ENCODE measurements at regions not wholly inside any gene's neighbourhood (a gene's known extent, or its start where the extent isn't known, plus 50 kb on each side); places are given as distances from the start of the nearest gene placed in this dataset.
"Not testable (repeated sequence)": the region's sequence is repeated elsewhere in the genome, so short reads cannot be mapped to it uniquely, and the experiment has no call there.

GRCh38 chr5:103866169-103866568, 303.6 kb upstream of the NUDT12 start:
- no peak for DNase-seq (ENCODE audit: low spot score)

- peak; percentile 75 for DNase-seq (ENCODE audit: low spot score)
These were observed 299.8 kb upstream of the NUDT12 start for GRCh38 chr5:103862398-103862797.

GRCh38 chr5:103860327-103860726, 297.7 kb upstream of the NUDT12 start:
- no peak for DNase-seq (ENCODE audit: low spot score)

- not testable (repeated sequence) for DNase-seq (ENCODE audit: low spot score)
These were observed 295.8 kb upstream of the NUDT12 start for GRCh38 chr5:103858367-103858766.

- no peak for DNase-seq (ENCODE audit: low spot score)
These were observed 288.5 kb upstream of the NUDT12 start for GRCh38 chr5:103851091-103851490.

- peak; percentile 93 for DNase-seq (ENCODE audit: low spot score)
These were observed 287.3 kb upstream of the NUDT12 start for GRCh38 chr5:103849934-103850333.

- DNase-seq (ENCODE audit: low spot score) = peak; percentile 54
These were observed 284.5 kb upstream of the NUDT12 start for GRCh38 chr5:103847060-103847459.

GRCh38 chr5:103842936-103843335, 280.3 kb upstream of the NUDT12 start:
- no peak for DNase-seq (ENCODE audit: low spot score)

- DNase-seq (ENCODE audit: low spot score) = no peak
These were observed 278.0 kb upstream of the NUDT12 start for GRCh38 chr5:103840600-103840999.

- DNase-seq (ENCODE audit: low spot score) = no peak
These were observed 271.6 kb upstream of the NUDT12 start for GRCh38 chr5:103834216-103834615.

GRCh38 chr5:103829585-103829984, 267.0 kb upstream of the NUDT12 start:
- no peak for DNase-seq (ENCODE audit: low spot score)

GRCh38 chr5:103827976-103828375, 265.4 kb upstream of the NUDT12 start:
- DNase-seq (ENCODE audit: low spot score) = no peak

- DNase-seq (ENCODE audit: low spot score) = no peak
These were observed 258.8 kb upstream of the NUDT12 start for GRCh38 chr5:103821361-103821760.

- DNase-seq (ENCODE audit: low spot score) = peak; percentile 92
These were observed 246.0 kb upstream of the NUDT12 start for GRCh38 chr5:103808464-103809106.

GRCh38 chr5:103804711-103805110, 242.1 kb upstream of the NUDT12 start:
- DNase-seq (ENCODE audit: low spot score) = peak; percentile 94

GRCh38 chr5:103801681-103802080, 239.1 kb upstream of the NUDT12 start:
- DNase-seq (ENCODE audit: low spot score) = peak; percentile 19

GRCh38 chr5:103800741-103801495, 238.3 kb upstream of the NUDT12 start:
- no peak for DNase-seq (ENCODE audit: low spot score)

GRCh38 chr5:103793595-103794182, 231.1 kb upstream of the NUDT12 start:
- no peak for DNase-seq (ENCODE audit: low spot score)

- no peak for DNase-seq (ENCODE audit: low spot score)
These were observed 223.0 kb upstream of the NUDT12 start for GRCh38 chr5:103785569-103785968.

GRCh38 chr5:103783669-103784068, 221.1 kb upstream of the NUDT12 start:
- DNase-seq (ENCODE audit: low spot score) = no peak

GRCh38 chr5:103780794-103781193, 218.2 kb upstream of the NUDT12 start:
- DNase-seq (ENCODE audit: low spot score) = no peak

GRCh38 chr5:103774721-103775120, 212.1 kb upstream of the NUDT12 start:
- peak; percentile 80 for DNase-seq (ENCODE audit: low spot score)

- no peak for DNase-seq (ENCODE audit: low spot score)
These were observed 209.7 kb upstream of the NUDT12 start for GRCh38 chr5:103772248-103772647.
